Activated CD8-positive, alpha-beta memory T cell treated with anti-CD3 and anti-CD28 coated beads, Interleukin-2, amount 50 U/mL, for 4 hours (primary cell): ENCODE measurements at regions not wholly inside any gene's neighbourhood (a gene's known extent, or its start where the extent isn't known, plus 50 kb on each side); places are given as distances from the start of the nearest gene placed in this dataset.
"Not testable (repeated sequence)": the region's sequence is repeated elsewhere in the genome, so short reads cannot be mapped to it uniquely, and the experiment has no call there.

Experiments
- DNase-seq: peaks from one replicate; pipeline ENCODE4 v3.0.0-alpha.2; 2020

GRCh38 chr16:9345880-9346279, 254.4 kb downstream of the HAPSTR1 start:
- no peak for DNase-seq

GRCh38 chr16:9348912-9349311, 257.5 kb downstream of the HAPSTR1 start:
- no peak for DNase-seq

- not testable (repeated sequence) for DNase-seq
Observed at GRCh38 chr16:9349373-9349960, 258.0 kb downstream of the HAPSTR1 start.

- DNase-seq: not testable (repeated sequence)
Observed at GRCh38 chr16:9350119-9350799, 258.8 kb downstream of the HAPSTR1 start.

GRCh38 chr16:9351440-9351839, 260.0 kb downstream of the HAPSTR1 start:
- no peak for DNase-seq

- no peak for DNase-seq
Observed at GRCh38 chr16:9351841-9352434, 260.5 kb downstream of the HAPSTR1 start.

- DNase-seq: no peak
Observed at GRCh38 chr16:9357829-9358228, 266.4 kb downstream of the HAPSTR1 start.

- DNase-seq: no peak
Observed at GRCh38 chr16:9360075-9360474, 268.6 kb downstream of the HAPSTR1 start.

GRCh38 chr16:9362050-9362449, 270.6 kb downstream of the HAPSTR1 start:
- no peak for DNase-seq

GRCh38 chr16:9362604-9363003, 271.2 kb downstream of the HAPSTR1 start:
- DNase-seq: no peak

- no peak for DNase-seq
Observed at GRCh38 chr16:9363520-9363919, 272.1 kb downstream of the HAPSTR1 start.

GRCh38 chr16:9364721-9365369, 273.4 kb downstream of the HAPSTR1 start:
- DNase-seq: no peak

- DNase-seq: no peak
Observed at GRCh38 chr16:9365370-9365728, 273.9 kb downstream of the HAPSTR1 start.

- DNase-seq: no peak
Observed at GRCh38 chr16:9366048-9366969, 274.9 kb downstream of the HAPSTR1 start.

GRCh38 chr16:9370061-9370491, 278.6 kb downstream of the HAPSTR1 start:
- no peak for DNase-seq

GRCh38 chr16:9371713-9372448, 280.4 kb downstream of the HAPSTR1 start:
- DNase-seq: no peak

- no peak for DNase-seq
Observed at GRCh38 chr16:9372934-9373890, 281.8 kb downstream of the HAPSTR1 start.

GRCh38 chr16:9374061-9374460, 282.6 kb downstream of the HAPSTR1 start:
- DNase-seq: no peak

- no peak for DNase-seq
Observed at GRCh38 chr16:9378876-9379275, 287.4 kb downstream of the HAPSTR1 start.

GRCh38 chr16:9380221-9380620, 288.8 kb downstream of the HAPSTR1 start:
- no peak for DNase-seq

GRCh38 chr16:9381399-9381798, 290.0 kb downstream of the HAPSTR1 start:
- no peak for DNase-seq
